IMR-90 (cell line): ENCODE measurements at regions not wholly inside any gene's neighbourhood (a gene's known extent, or its start where the extent isn't known, plus 50 kb on each side); places are given as distances from the start of the nearest gene placed in this dataset.

Experiments used
- ATAC-seq: fragments of 200-7000 bp; cut with Tn5 transposase; 2 replicates; pipeline ENCODE4 v1.9.1; 2020; ENCODE audit warnings: low read depth, mild to moderate bottlenecking, moderate library complexity
- BruUV-seq: library from RNA; stranded (reverse); fragments of 400-500 nt; replicated peaks from 2 replicates; lab custom pipeline; 2021; lab: Mats Ljungman, UMichigan
- CTCF ChIA-PET: fragments of 300-600 bp; formaldehyde crosslinking; extraction: SDS; loops from one replicate; lab custom pipeline; 2021; ENCODE audit warnings: antibody characterized with exemption; lab: Yijun Ruan, JAX
- POLR2A ChIA-PET: fragments of 300-600 bp; sonication (Branson Sonifier 250); formaldehyde crosslinking; loops from one replicate; lab custom pipeline; 2022; ENCODE audit warnings: antibody characterized with exemption; ENCODE audit not compliant: unreplicated experiment; lab: Charles Lee
- DNase-seq: peaks from one replicate; pipeline ENCODE4 v3.0.0; 2013
- H2AFZ ChIP-seq: replicated peaks from 2 replicates; pipeline ENCODE3; 2013; ENCODE audit warnings: low read length, mild to moderate bottlenecking; ENCODE audit not compliant: poor library complexity
- H2AK5ac ChIP-seq: 2 replicates; pipeline ENCODE4 v1.6.1; 2013; ENCODE audit warnings: low read depth, low read length, inconsistent platforms
- H2AK9ac ChIP-seq: replicated peaks from 2 replicates; pipeline ENCODE3; 2013; ENCODE audit warnings: mild to moderate bottlenecking, low read depth, low read length, moderate library complexity; ENCODE audit not compliant: poor library complexity
- H2BK120ac ChIP-seq: 2 replicates; pipeline ENCODE4 v1.6.1; 2013; ENCODE audit warnings: low read depth, low read length, inconsistent platforms
- H2BK15ac ChIP-seq: 3 replicates; pipeline ENCODE4 v1.6.1; 2013; ENCODE audit warnings: low read depth, low read length, inconsistent platforms
- H2BK20ac ChIP-seq: 2 replicates; pipeline ENCODE4 v1.6.1; 2013; ENCODE audit warnings: low read depth, mild to moderate bottlenecking, inconsistent platforms, low read length, moderate library complexity
- H2BK5ac ChIP-seq: 2 replicates; pipeline ENCODE4 v1.6.1; 2013; ENCODE audit warnings: mild to moderate bottlenecking, low read depth, low read length, inconsistent platforms; ENCODE audit not compliant: poor library complexity, severe bottlenecking
- H3K14ac ChIP-seq: replicated peaks from 2 replicates; pipeline ENCODE4 v1.6.1; 2013; ENCODE audit warnings: low read depth, low read length, inconsistent platforms
- H3K18ac ChIP-seq: 2 replicates; pipeline ENCODE4 v1.6.1; 2013; ENCODE audit warnings: low read depth, low read length, control low read depth
- H3K23ac ChIP-seq: 2 replicates; pipeline ENCODE4 v1.6.1; 2013; ENCODE audit warnings: low read depth, low read length, inconsistent platforms
- H3K27ac ChIP-seq: 2 replicates; pipeline ENCODE4 v1.5.1; 2013; ENCODE audit warnings: mild to moderate bottlenecking, control low read depth, low read length; ENCODE audit not compliant: insufficient read depth
- H3K27me3 ChIP-seq: 2 replicates; pipeline ENCODE4 v1.6.1; 2013; ENCODE audit warnings: low read length; ENCODE audit not compliant: control insufficient read depth, insufficient read depth
- H3K36me3 ChIP-seq: 2 replicates; pipeline ENCODE4 v1.6.1; 2013; ENCODE audit warnings: low read length, mixed read lengths; ENCODE audit not compliant: control insufficient read depth, insufficient read depth
- H3K4ac ChIP-seq: 2 replicates; pipeline ENCODE4 v1.6.1; 2013; ENCODE audit warnings: low read depth, low read length, inconsistent platforms
- H3K4me1 ChIP-seq: 2 replicates; pipeline ENCODE4 v1.6.1; 2013; ENCODE audit warnings: low read length, mixed read lengths; ENCODE audit not compliant: control insufficient read depth, insufficient read depth
- H3K4me2 ChIP-seq: 2 replicates; pipeline ENCODE4 v1.6.1; 2013; ENCODE audit warnings: low read depth, mild to moderate bottlenecking, control low read depth, low read length, moderate library complexity
- H3K4me3 ChIP-seq: 2 replicates; pipeline ENCODE4 v1.5.1; 2013; ENCODE audit warnings: low read depth, mild to moderate bottlenecking, control low read depth, low read length, moderate library complexity; ENCODE audit not compliant: insufficient read depth
- H3K56ac ChIP-seq: 2 replicates; pipeline ENCODE4 v1.6.1; 2013; ENCODE audit warnings: low read length, inconsistent platforms; ENCODE audit not compliant: insufficient read depth; ENCODE audit errors: extremely low read depth
- H3K79me1 ChIP-seq, 2 experiments: 2 replicates each; pipeline ENCODE4 v1.6.1; 2013; ENCODE audit warnings: low read length in 2 of 2, inconsistent platforms in 1 of 2, low read depth in 1 of 2
- H3K9ac ChIP-seq: 2 replicates; pipeline ENCODE4 v1.6.1; 2013; ENCODE audit warnings: low read depth, low read length, control low read depth
- H3K9me1 ChIP-seq: 2 replicates; pipeline ENCODE4 v1.6.1; 2013; ENCODE audit warnings: low read length, inconsistent platforms; ENCODE audit not compliant: insufficient read depth
- H3K9me3 ChIP-seq: 2 replicates; pipeline ENCODE4 v1.6.1; 2013; ENCODE audit warnings: low read length; ENCODE audit not compliant: control insufficient read depth, insufficient read depth
- H4K20me1 ChIP-seq: 2 replicates; pipeline ENCODE4 v1.6.1; 2013; ENCODE audit warnings: low read length, inconsistent platforms; ENCODE audit not compliant: insufficient read depth
- H4K5ac ChIP-seq: 2 replicates; pipeline ENCODE4 v1.6.1; 2013; ENCODE audit warnings: mild to moderate bottlenecking, low read depth, low read length, control low read depth
- H4K8ac ChIP-seq, 2 experiments: 2 replicates each; pipeline ENCODE4 v1.6.1; 2013; ENCODE audit warnings: low read depth in 2 of 2, low read length in 2 of 2, control low read depth in 1 of 2, inconsistent platforms in 1 of 2
- H4K91ac ChIP-seq: 2 replicates; pipeline ENCODE4 v1.6.1; 2013; ENCODE audit warnings: low read depth, low read length, inconsistent platforms; ENCODE audit not compliant: insufficient read depth
- BHLHE40 ChIP-seq: fragments of 150-350 bp; IDR thresholded peaks from 2 replicates; pipeline ENCODE4 v1.6.1; 2016; ENCODE audit warnings: mild to moderate bottlenecking, low read depth, low read length
- CHD1 ChIP-seq: IDR thresholded peaks from 2 replicates; pipeline ENCODE4 v1.6.1; 2012; ENCODE audit warnings: low read depth, low read length, improper control_type of control experiment
- dilution Hi-C: fragments of 300-500 bp; cut with HindIII; formaldehyde crosslinking; loops from one replicate; pipeline ENCODE4 v1.14.3; 2018; ENCODE audit warnings: low sequenced_read_pairs; ENCODE audit not compliant: unreplicated experiment
- in situ Hi-C: fragments of 300-500 bp; cut with MboI; formaldehyde crosslinking; loops from 3 replicates; pipeline ENCODE4 v1.14.3; 2019; ENCODE audit warnings: low sequenced_read_pairs, inconsistent platforms, mixed read lengths
- intact Hi-C: fragments of 100-400 bp; cut with micrococcal nuclease; formaldehyde crosslinking; loops from 2 replicates; pipeline ENCODE4 v1.10.0; 2022

DNA sequence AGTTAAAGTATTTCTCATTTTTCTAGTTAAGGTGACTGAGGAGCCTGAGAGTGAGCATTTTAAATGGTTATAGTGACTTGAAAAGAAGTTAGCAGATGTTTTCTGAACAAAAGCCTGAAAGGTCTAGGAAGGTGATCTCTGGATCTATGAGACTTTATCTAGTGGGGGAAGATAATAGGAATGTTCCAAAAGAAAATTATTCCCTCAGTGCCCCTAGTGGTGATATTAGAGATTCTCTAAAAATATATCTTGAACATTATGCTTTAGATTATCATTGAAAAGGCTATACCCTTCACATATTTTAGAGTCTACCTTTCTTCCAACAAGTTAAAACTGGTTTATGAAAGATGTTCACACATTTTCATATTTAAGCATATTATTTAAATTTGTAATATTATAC is 69.0 kb upstream of the SPANXN1 start:
- no peak overlapping the region for H4K5ac ChIP-seq
- no peak overlapping the region for H3K27ac ChIP-seq
- no peak overlapping the region for H3K14ac ChIP-seq
- intact Hi-C loops, result no loop called here
- H3K36me3 ChIP-seq, result no peaks in the 10 kb centered on the region
- no peak overlapping the region for H2BK5ac ChIP-seq
- no peak overlapping the region for H2BK20ac ChIP-seq
- BruUV-seq, result no TSS peak
- dilution Hi-C loops, result no loop called here
- ChIA-PET CTCF (no interaction called here), POLR2A (no interaction called here)
- no peak overlapping the region for H3K23ac ChIP-seq
- H4K20me1 ChIP-seq, result no peaks in the 10 kb centered on the region
- no peaks in the 10 kb centered on the region for H3K9me1 ChIP-seq
- no peak overlapping the region for H4K8ac ChIP-seq
- ATAC-seq, result no peak
- H4K91ac ChIP-seq, result no peak overlapping the region
- no peak overlapping the region for H2BK15ac ChIP-seq
- no peak overlapping the region for H3K4me3 ChIP-seq
- H3K9ac ChIP-seq, result no peak overlapping the region
- TF ChIP-seq CHD1 (no peak), BHLHE40 (no peak)
- H3K9me3 ChIP-seq, result 0 out of 2 replicates have a peak, but pooled peaks cover under 1% of the 10 kb centered on the region
- H3K4me2 ChIP-seq, result no peak overlapping the region
- H2BK120ac ChIP-seq, result no peak overlapping the region
- in situ Hi-C loops, result no loop called here
- no peak overlapping the region for H3K56ac ChIP-seq
- no peaks in the 10 kb centered on the region for H3K27me3 ChIP-seq
- DNase-seq, result no peak
- H2AK5ac ChIP-seq, result no peak overlapping the region
- no peaks in the 10 kb centered on the region for H3K79me1 ChIP-seq
- no peaks in the 10 kb centered on the region for H3K4me1 ChIP-seq
- H2AK9ac ChIP-seq, result no peak overlapping the region
- H3K18ac ChIP-seq, result no peak overlapping the region
- H3K4ac ChIP-seq, result no peak overlapping the region
- no peak overlapping the region for H2AFZ ChIP-seq
